OCI-LY1 (cell line): ENCODE measurements at regions not wholly inside any gene's neighbourhood (a gene's known extent, or its start where the extent isn't known, plus 50 kb on each side); places are given as distances from the start of the nearest gene placed in this dataset.

Experiments used
- H2AFZ ChIP-seq: fragments of 200-600 bp; sonication (generic), shearing (Covaris generic); 2 replicates; pipeline ENCODE4 v1.6.0; 2014; ENCODE audit warnings: antibody characterized with exemption, mild to moderate bottlenecking, low read length
- H3F3A ChIP-seq: fragments of 200-600 bp; sonication (generic), shearing (Covaris generic); 2 replicates; pipeline ENCODE4 v1.6.0; 2014; ENCODE audit warnings: mild to moderate bottlenecking, antibody characterized with exemption, low read length, moderate library complexity; ENCODE audit not compliant: insufficient read depth
- H3K27ac ChIP-seq: fragments of 200-600 bp; sonication (generic); 2 replicates; pipeline ENCODE4 v1.5.1; 2014; ENCODE audit warnings: low read length, mixed run types, mild to moderate bottlenecking, low read depth; ENCODE audit not compliant: poor library complexity, severe bottlenecking
- H3K27me3 ChIP-seq: fragments of 200-600 bp; sonication (generic); 2 replicates; pipeline ENCODE4 v1.6.0; 2014; ENCODE audit warnings: antibody characterized with exemption, mild to moderate bottlenecking, low read length, moderate library complexity; ENCODE audit not compliant: insufficient read depth
- H3K36me3 ChIP-seq: fragments of 200-600 bp; sonication (generic); 2 replicates; pipeline ENCODE4 v1.6.1; 2014; ENCODE audit warnings: mild to moderate bottlenecking, antibody characterized with exemption, low read length, moderate library complexity, mixed read lengths; ENCODE audit not compliant: insufficient read depth
- H3K4me1 ChIP-seq: fragments of 200-600 bp; sonication (generic); 2 replicates; pipeline ENCODE4 v1.5.1; 2014; ENCODE audit warnings: mild to moderate bottlenecking, low read length, moderate library complexity; ENCODE audit not compliant: insufficient read depth, severe bottlenecking
- H3K4me2 ChIP-seq: fragments of 200-600 bp; sonication (generic), shearing (Covaris generic); 2 replicates; pipeline ENCODE4 v1.6.1; 2014; ENCODE audit warnings: low read length
- H3K4me3 ChIP-seq: fragments of 200-600 bp; sonication (generic); 2 replicates; pipeline ENCODE4 v1.5.1; 2014; ENCODE audit warnings: low read length, low read depth, mild to moderate bottlenecking, mixed read lengths; ENCODE audit not compliant: poor library complexity, severe bottlenecking
- H3K79me2 ChIP-seq: fragments of 200-600 bp; shearing (Covaris generic); 2 replicates; pipeline ENCODE4 v1.6.1; 2016; ENCODE audit warnings: mixed run types, low read length, mixed read lengths; ENCODE audit not compliant: insufficient read depth
- H3K9ac ChIP-seq: fragments of 200-600 bp; sonication (generic), shearing (Covaris generic); 2 replicates; pipeline ENCODE4 v1.6.1; 2014; ENCODE audit warnings: mild to moderate bottlenecking, low read length, mixed read lengths
- H3K9me2 ChIP-seq: fragments of 200-600 bp; sonication (generic), shearing (Covaris generic); 2 replicates; pipeline ENCODE4 v1.6.1; 2014; ENCODE audit warnings: low read depth, mild to moderate bottlenecking, low read length, mixed read lengths
- H3K9me3 ChIP-seq: fragments of 200-600 bp; shearing (Covaris generic); 2 replicates; pipeline ENCODE4 v1.6.1; 2014; ENCODE audit warnings: low read length, mixed read lengths
- H4K20me1 ChIP-seq: fragments of 200-600 bp; sonication (generic), shearing (Covaris generic); 2 replicates; pipeline ENCODE4 v1.6.0; 2016; ENCODE audit warnings: mild to moderate bottlenecking, low read length; ENCODE audit not compliant: insufficient read depth
- CTCF ChIP-seq: fragments of 200-600 bp; sonication (generic), shearing (Covaris generic); IDR thresholded peaks from 2 replicates; pipeline ENCODE4 v1.5.1; 2017; ENCODE audit warnings: mild to moderate bottlenecking, antibody characterized with exemption, low read length, moderate library complexity, mixed read lengths
- EZH2 ChIP-seq: fragments of 200-600 bp; sonication (generic), shearing (Covaris generic); IDR thresholded peaks from 2 replicates; pipeline ENCODE4 v1.8.0; 2017; ENCODE audit warnings: borderline replicate concordance, mixed run types, mild to moderate bottlenecking, antibody characterized with exemption, low read length, moderate library complexity, mixed read lengths

GRCh38 chr3:16800361-16800760 is 84.4 kb upstream of the PLCL2 start:
- H3K9me3 ChIP-seq: peaks cover 8% of the 10 kb centered on the region; the same call in 1 of the 2 replicates
- peak overlapping the region; percentile 45; the same call in 1 of the 2 replicates for H3K4me2 ChIP-seq
- H3K9ac ChIP-seq: no peak overlapping the region; the same call in 1 of the 2 replicates
- H3K27me3 ChIP-seq: no peaks in the 10 kb centered on the region
- peaks cover 60% of the 10 kb centered on the region for H3K4me1 ChIP-seq
- H3K9me2 ChIP-seq: no peaks in the 10 kb centered on the region
- H3K27ac ChIP-seq: peak overlapping the region; percentile 89
- no peak for TF ChIP-seq CTCF
- no peak for TF ChIP-seq EZH2
- peaks cover 11% of the 10 kb centered on the region; the same call in 1 of the 2 replicates for H3F3A ChIP-seq
- H4K20me1 ChIP-seq: no peaks in the 10 kb centered on the region
- no peaks in the 10 kb centered on the region for H3K79me2 ChIP-seq
- H3K4me3 ChIP-seq: no peak overlapping the region
- H3K36me3 ChIP-seq: no peaks in the 10 kb centered on the region
- no peak overlapping the region for H2AFZ ChIP-seq

DNA sequence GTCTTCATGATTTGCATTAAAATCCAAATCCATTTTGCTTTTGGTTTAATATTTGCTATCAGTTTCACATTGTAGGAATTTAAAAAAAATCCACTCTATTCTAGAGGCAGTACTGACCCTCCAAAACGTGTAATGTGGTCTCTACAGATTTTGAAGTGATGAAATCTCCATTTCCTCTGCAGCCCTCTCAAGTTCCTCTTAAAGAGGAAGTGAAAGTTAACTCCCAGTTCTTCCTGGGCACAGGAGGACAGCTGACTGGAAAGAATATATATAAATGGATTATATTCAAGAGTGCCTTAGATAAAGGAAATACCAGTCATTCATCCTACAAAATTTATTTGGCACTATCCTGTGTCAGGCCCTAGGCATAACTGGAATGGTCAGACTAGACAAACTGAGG is 83.5 kb upstream of the PLCL2 start:
- Histone ChIP-seq H3K9ac (peak overlapping the region; percentile 19; the same call in 1 of the 2 replicates), H4K20me1 (no peaks in the 10 kb centered on the region), H3K4me1 (peaks cover 54% of the 10 kb centered on the region), H3K36me3 (no peaks in the 10 kb centered on the region), H3K9me2 (no peaks in the 10 kb centered on the region), H3K27me3 (no peaks in the 10 kb centered on the region), H3K4me2 (peak overlapping the region; percentile 45), H3K4me3 (no peak overlapping the region), H2AFZ (no peak overlapping the region), H3K79me2 (no peaks in the 10 kb centered on the region), H3K9me3 (peaks cover 3% of the 10 kb centered on the region; the same call in 1 of the 2 replicates), H3K27ac (peak overlapping the region; percentile 89), H3F3A (peaks cover 11% of the 10 kb centered on the region; the same call in 1 of the 2 replicates)
- TF ChIP-seq EZH2: no peak
- no peak for TF ChIP-seq CTCF

GRCh38 chr3:16801698-16802097 is 83.1 kb upstream of the PLCL2 start:
- no peak overlapping the region for H2AFZ ChIP-seq
- no peaks in the 10 kb centered on the region for H3K27me3 ChIP-seq
- peaks cover 11% of the 10 kb centered on the region; the same call in 1 of the 2 replicates for H3F3A ChIP-seq
- no peaks in the 10 kb centered on the region for H4K20me1 ChIP-seq
- peak overlapping the region; percentile 45 for H3K4me2 ChIP-seq
- peak overlapping the region; percentile 89 for H3K27ac ChIP-seq
- H3K4me1 ChIP-seq: peaks cover 50% of the 10 kb centered on the region
- H3K36me3 ChIP-seq: no peaks in the 10 kb centered on the region
- H3K9me2 ChIP-seq: no peaks in the 10 kb centered on the region
- H3K4me3 ChIP-seq: no peak overlapping the region
- peak overlapping the region; percentile 34; the same call in 1 of the 2 replicates for H3K9ac ChIP-seq
- TF ChIP-seq CTCF: no peak
- TF ChIP-seq EZH2: no peak
- H3K9me3 ChIP-seq: peaks cover 3% of the 10 kb centered on the region; the same call in 1 of the 2 replicates
- H3K79me2 ChIP-seq: no peaks in the 10 kb centered on the region
